ENCODE measurements at regions not wholly inside any gene's neighbourhood (a gene's known extent, or its start where the extent isn't known, plus 50 kb on each side); places are given as distances from the start of the nearest gene placed in this dataset.

GRCh38 chr4:96521046-96521536, 681.2 kb downstream of the PDHA2 start:
- TF ChIP-seq CTCF (IDR thresholded peaks at IDR 0.05): no peak
- TF ChIP-seq EZH2 (IDR thresholded peaks at IDR 0.05; ENCODE audit: borderline replicate concordance, insufficient read depth, low read depth, low read length, poor library complexity, severe bottlenecking): no peak
